ENCODE measurements at regions not wholly inside any gene's neighbourhood (a gene's known extent, or its start where the extent isn't known, plus 50 kb on each side); places are given as distances from the start of the nearest gene placed in this dataset.
A peak's percentile ranks its signal among the peaks of the same experiment; 100 is the strongest.

GRCh38 chr12:41795910-41796309 is 348.8 kb downstream of the GXYLT1 start:
- intact Hi-C loops (cut with DNase I), result no loop called here
- ATAC-seq (no peak), DNase-seq (no peak)

- no peak for DNase-seq
- ATAC-seq, result peak in 1 of 2 donors; percentile 36
- intact Hi-C loops (cut with DNase I), result no loop called here
Observed at GRCh38 chr12:41795051-41795600, 349.5 kb downstream of the GXYLT1 start.

GRCh38 chr12:41794336-41794735 is 350.3 kb downstream of the GXYLT1 start:
- intact Hi-C loops (cut with DNase I), result no loop called here
- ATAC-seq, result no peak
- no peak for DNase-seq

- ATAC-seq, result no peak
- intact Hi-C loops (cut with DNase I), result no loop called here
- no peak for DNase-seq
Observed at GRCh38 chr12:41784957-41785356, 359.7 kb downstream of the GXYLT1 start.

GRCh38 chr12:41778934-41779333 is 365.7 kb downstream of the GXYLT1 start:
- ATAC-seq, result no peak
- intact Hi-C loops (cut with DNase I), result no loop called here
- DNase-seq, result no peak

GRCh38 chr12:41777064-41777790 is 367.4 kb downstream of the GXYLT1 start:
- ATAC-seq (no peak), DNase-seq (no peak)
- intact Hi-C loops (cut with DNase I), result no loop called here

GRCh38 chr12:41772478-41772877 is 372.2 kb downstream of the GXYLT1 start:
- DNase-seq, result no peak
- intact Hi-C loops (cut with DNase I), result no loop called here
- ATAC-seq, result no peak

GRCh38 chr12:41769810-41770209 is 374.9 kb downstream of the GXYLT1 start:
- ATAC-seq (no peak), DNase-seq (no peak)
- intact Hi-C loops (cut with DNase I), result loop anchor here in 1 of 2 donors (2.0 kb wide), 1 partner anchor 37 kb away; no protein-coding TSS in a partner anchor

- no peak for ATAC-seq
- intact Hi-C loops (cut with DNase I), result no loop called here
- no peak for DNase-seq
Observed at GRCh38 chr12:41768456-41768855, 376.2 kb downstream of the GXYLT1 start.

GRCh38 chr12:41762691-41763090 is 382.0 kb downstream of the GXYLT1 start:
- intact Hi-C loops (cut with DNase I), result no loop called here

GRCh38 chr12:41745593-41745992 is 399.1 kb downstream of the GXYLT1 start:
- intact Hi-C loops (cut with DNase I), result no loop called here
- DNase-seq (no peak), ATAC-seq (no peak)

More at GRCh38 chr12:41762691-41763090, 382.0 kb downstream of the GXYLT1 start:
- DNase-seq, result no peak
- no peak for ATAC-seq

GRCh38 chr12:41743835-41744234 is 400.8 kb downstream of the GXYLT1 start:
- no peak for DNase-seq
- ATAC-seq, result no peak
- intact Hi-C loops (cut with DNase I), result no loop called here

- ATAC-seq, result no peak
- intact Hi-C loops (cut with DNase I), result no loop called here
- no peak for DNase-seq
Observed at GRCh38 chr12:41739066-41739465, 405.6 kb downstream of the GXYLT1 start.

GRCh38 chr12:41737423-41737822 is 407.3 kb downstream of the GXYLT1 start:
- ATAC-seq (no peak), DNase-seq (no peak)
- intact Hi-C loops (cut with DNase I), result no loop called here

- no peak for DNase-seq
- intact Hi-C loops (cut with DNase I), result no loop called here
- no peak for ATAC-seq
Observed at GRCh38 chr12:41736436-41736835, 408.2 kb downstream of the GXYLT1 start.

- no peak for ATAC-seq
- intact Hi-C loops (cut with DNase I), result loop anchor here in 1 of 2 donors (2.0 kb wide), 1 partner anchor 39 kb away; no protein-coding TSS in a partner anchor
- no peak for DNase-seq
Observed at GRCh38 chr12:41731691-41732090, 413.0 kb downstream of the GXYLT1 start.

GRCh38 chr12:41731061-41731460 is 413.6 kb downstream of the GXYLT1 start:
- no peak for ATAC-seq
- intact Hi-C loops (cut with DNase I), result no loop called here
- no peak for DNase-seq

- ATAC-seq, result no peak
- intact Hi-C loops (cut with DNase I), result no loop called here
Observed at GRCh38 chr12:41724216-41724615, 420.5 kb downstream of the GXYLT1 start.

GRCh38 chr12:41719214-41719613 is 425.5 kb downstream of the GXYLT1 start:
- intact Hi-C loops (cut with DNase I), result no loop called here
- DNase-seq (no peak), ATAC-seq (no peak)

More at GRCh38 chr12:41724216-41724615, 420.5 kb downstream of the GXYLT1 start:
- DNase-seq, result no peak

GRCh38 chr12:41715256-41715655 is 429.4 kb downstream of the GXYLT1 start:
- ATAC-seq (no peak), DNase-seq (no peak)
- intact Hi-C loops (cut with DNase I), result no loop called here

All from left cardiac atrium (tissue), 4 donors.